CD4-positive, alpha-beta T cell treated with Interleukin-1 beta for 1 hour (primary cell): ENCODE measurements at regions not wholly inside any gene's neighbourhood (a gene's known extent, or its start where the extent isn't known, plus 50 kb on each side); places are given as distances from the start of the nearest gene placed in this dataset.
"Not testable (repeated sequence)": the region's sequence is repeated elsewhere in the genome, so short reads cannot be mapped to it uniquely, and the experiment has no call there.

ENCODE experiments used
- DNase-seq, 2 donors: peaks; one replicate each; pipeline ENCODE4 v3.0.0-alpha.2; 2020 to 2022

GRCh38 chr15:70602834-70603560 is 160.4 kb downstream of the UACA start:
- no peak for DNase-seq

GRCh38 chr15:70602281-70602680 is 161.1 kb downstream of the UACA start:
- no peak for DNase-seq

- DNase-seq = no peak
Observed at GRCh38 chr15:70597945-70598344, 165.4 kb downstream of the UACA start.

GRCh38 chr15:70597056-70597603 is 166.2 kb downstream of the UACA start:
- DNase-seq = no peak

- DNase-seq = no peak
Observed at GRCh38 chr15:70596354-70597055, 166.9 kb downstream of the UACA start.

GRCh38 chr15:70593795-70594194 is 169.6 kb downstream of the UACA start:
- no peak for DNase-seq

GRCh38 chr15:70589728-70590127 is 173.6 kb downstream of the UACA start:
- no peak for DNase-seq

GRCh38 chr15:70589221-70589620 is 174.1 kb downstream of the UACA start:
- DNase-seq = no peak

GRCh38 chr15:70588613-70589012 is 174.7 kb downstream of the UACA start:
- no peak for DNase-seq

GRCh38 chr15:70587896-70588567 is 175.3 kb downstream of the UACA start:
- no peak for DNase-seq

GRCh38 chr15:70587012-70587634 is 176.2 kb downstream of the UACA start:
- DNase-seq = not testable (repeated sequence)

GRCh38 chr15:70586241-70586640 is 177.1 kb downstream of the UACA start:
- DNase-seq = no peak

GRCh38 chr15:70585707-70586034 is 177.7 kb downstream of the UACA start:
- no peak for DNase-seq

- DNase-seq = peak; percentile 22 to 31
Observed at GRCh38 chr15:70584838-70585706, 178.3 kb downstream of the UACA start.

- DNase-seq = no peak
Observed at GRCh38 chr15:70584441-70584837, 178.9 kb downstream of the UACA start.

- no peak for DNase-seq
Observed at GRCh38 chr15:70583006-70583405, 180.4 kb downstream of the UACA start.

- DNase-seq = no peak
Observed at GRCh38 chr15:70582143-70582945, 181.0 kb downstream of the UACA start.

GRCh38 chr15:70580958-70581357 is 182.4 kb downstream of the UACA start:
- no peak for DNase-seq

GRCh38 chr15:70580286-70580685 is 183.1 kb downstream of the UACA start:
- DNase-seq = no peak

- no peak for DNase-seq
Observed at GRCh38 chr15:70579766-70580165, 183.6 kb downstream of the UACA start.

GRCh38 chr15:70578196-70578595 is 185.2 kb downstream of the UACA start:
- no peak for DNase-seq
